HG03097 (cell line): ENCODE measurements at regions not wholly inside any gene's neighbourhood (a gene's known extent, or its start where the extent isn't known, plus 50 kb on each side); places are given as distances from the start of the nearest gene placed in this dataset.

ENCODE experiments used
- ATAC-seq: cut with Tn5 transposase; IDR thresholded peaks from one replicate; pipeline ENCODE4 v1.9.1; 2021; ENCODE audit not compliant: unreplicated experiment, low FRiP score

DNA sequence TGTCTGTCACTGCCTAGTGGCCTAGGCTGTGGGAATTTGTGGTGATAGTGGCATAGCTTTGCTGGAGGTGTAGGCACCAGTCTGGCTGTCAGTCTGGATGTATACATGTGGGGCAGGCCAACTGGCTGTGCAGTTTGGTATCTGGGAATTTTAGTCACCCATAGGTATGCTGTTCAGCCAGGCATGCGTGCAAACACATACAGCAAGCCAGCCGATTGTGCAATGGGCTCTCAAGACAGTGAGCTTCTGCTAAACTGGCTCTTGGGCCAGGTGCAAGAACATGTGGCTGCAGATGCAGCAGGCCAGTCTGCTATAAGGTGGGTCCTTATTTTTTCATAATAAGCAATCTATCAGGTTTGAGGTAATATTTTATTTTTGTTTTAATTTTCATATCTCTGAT, 87.1 kb upstream of the PLSCR5 start:
- ATAC-seq = no peak

DNA sequence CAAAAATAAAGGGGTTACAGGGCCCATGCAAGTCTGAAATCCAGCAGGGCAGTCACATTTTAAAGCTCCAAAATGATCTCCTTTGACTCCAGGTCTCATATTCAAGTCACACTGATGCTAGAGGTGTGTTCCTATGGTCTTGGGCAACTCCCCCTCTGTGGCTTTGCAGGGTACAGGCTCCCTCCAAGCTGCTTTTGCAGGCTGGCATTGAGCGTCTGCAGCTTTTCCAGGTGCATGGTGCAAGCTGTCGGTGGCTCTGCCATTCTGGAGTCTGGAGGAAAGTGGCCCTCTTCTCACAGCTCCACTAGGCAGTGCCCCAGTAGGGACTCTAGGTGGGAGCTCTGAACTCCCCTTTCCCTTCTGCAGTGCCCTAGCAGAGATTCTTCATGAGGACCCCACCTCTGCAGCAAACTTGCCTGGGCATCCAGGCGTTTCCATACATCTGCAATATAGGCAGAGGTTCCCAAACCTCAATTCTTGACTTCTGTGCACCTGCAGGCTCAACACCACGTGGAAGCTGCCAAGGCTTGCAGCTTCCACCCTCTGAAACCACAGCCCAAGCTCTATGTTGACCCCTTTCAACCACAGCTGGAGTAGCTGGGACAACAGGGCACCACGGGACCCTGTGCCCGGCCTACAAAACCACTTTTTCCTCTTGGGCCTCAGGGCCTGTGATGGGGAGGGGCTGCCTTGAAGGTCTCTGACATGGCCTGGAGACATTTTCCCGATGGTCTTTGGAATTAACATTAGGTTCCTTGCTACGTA, 80.1 kb upstream of the PLSCR5 start:
- ATAC-seq = no peak

DNA sequence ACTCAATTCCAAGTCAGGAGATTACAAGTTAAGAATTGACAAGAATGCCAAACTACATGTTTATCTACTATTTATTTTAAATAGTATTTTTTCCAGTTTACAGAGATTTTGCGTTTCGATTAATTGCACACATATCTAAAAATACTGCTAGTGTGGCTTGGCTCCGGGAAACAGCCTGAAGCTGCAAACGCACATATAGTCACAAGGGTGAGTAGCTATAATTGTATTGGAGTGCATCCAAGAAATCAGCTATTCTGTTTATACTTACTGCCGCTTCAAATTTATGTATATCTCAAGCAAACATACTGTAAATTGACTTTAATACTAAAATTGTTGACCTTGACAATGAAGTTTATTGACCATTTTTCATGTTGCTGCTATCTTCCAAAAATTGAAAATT, 77.0 kb upstream of the PLSCR5 start:
- no peak for ATAC-seq

DNA sequence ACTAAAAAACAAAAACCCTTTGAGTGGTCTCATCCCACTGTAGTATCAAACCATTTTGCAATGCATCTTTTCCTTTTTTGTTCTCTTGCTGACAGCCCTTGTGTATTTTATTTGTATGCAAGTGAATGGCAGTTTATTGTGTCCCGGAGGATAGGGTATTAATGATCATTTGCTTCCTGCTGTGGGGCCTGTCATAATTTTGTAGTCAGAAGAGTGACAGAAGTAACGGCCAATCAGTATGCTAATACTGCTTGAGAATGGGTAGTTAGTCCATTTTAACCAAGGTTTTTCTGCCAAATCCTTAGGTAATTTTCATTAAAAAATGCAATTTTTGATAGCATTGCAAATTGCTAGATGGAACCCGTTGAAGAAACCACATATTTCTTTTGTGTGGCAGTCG, 75.5 kb upstream of the PLSCR5 start:
- ATAC-seq = no peak

DNA sequence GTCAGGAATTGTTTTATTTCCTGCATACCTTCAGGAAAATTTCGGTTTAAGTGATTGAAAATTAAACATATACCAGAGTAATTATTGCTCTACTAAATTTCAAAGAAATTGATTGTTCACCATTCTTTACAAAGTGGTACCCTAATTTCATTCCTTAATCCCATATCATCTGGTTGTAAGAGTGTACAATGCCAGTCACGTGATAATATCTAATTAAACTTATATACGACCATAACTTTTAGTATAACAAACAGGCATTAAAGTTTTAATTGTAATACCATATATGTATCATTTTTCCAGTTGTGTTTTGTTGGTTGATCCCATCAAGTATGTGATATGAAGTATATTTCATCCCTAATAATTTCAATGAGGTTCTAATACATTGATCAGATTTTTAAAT, 74.8 kb upstream of the PLSCR5 start:
- no peak for ATAC-seq

DNA sequence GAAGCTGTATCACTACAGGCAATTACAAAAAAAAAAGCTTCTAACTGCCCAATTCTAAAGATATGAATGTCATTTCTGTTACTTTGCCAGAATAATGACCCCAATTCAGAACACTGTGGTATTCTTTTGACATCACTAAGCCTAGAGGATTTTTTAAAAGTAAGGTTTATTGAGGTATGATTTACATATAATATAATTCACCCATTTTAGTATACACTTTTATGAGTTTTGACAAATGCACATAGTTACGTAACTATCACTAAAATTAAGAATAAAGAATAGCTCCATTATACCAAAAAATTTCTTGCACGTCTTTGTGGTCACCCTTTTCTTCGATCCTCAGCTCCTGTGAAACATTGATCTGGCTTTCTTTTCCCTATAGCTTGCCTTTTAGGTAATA, 74.0 kb upstream of the PLSCR5 start:
- ATAC-seq = no peak

- no peak for ATAC-seq
Observed at GRCh38 chr3:146672941-146673340, 67.8 kb upstream of the PLSCR5 start.

DNA sequence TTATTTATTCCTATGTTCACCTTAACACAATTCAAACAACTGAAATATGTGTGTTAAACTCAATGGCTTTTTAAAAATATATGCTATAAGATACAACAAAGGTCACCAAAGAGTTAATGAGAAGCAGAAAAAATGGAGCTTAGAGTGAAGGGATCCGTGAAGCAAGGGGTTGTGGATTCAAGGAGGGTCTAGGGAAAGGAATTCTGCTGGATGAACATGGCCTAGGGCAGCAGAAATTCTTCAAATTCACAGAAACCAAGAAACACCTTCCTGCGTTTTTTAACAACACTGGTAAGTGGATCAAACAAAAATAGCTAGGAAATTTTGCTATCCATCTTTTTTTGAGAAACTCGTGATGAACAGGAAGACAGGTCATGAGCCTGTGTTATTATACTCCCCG, 59.3 kb upstream of the PLSCR5 start:
- ATAC-seq = no peak

DNA sequence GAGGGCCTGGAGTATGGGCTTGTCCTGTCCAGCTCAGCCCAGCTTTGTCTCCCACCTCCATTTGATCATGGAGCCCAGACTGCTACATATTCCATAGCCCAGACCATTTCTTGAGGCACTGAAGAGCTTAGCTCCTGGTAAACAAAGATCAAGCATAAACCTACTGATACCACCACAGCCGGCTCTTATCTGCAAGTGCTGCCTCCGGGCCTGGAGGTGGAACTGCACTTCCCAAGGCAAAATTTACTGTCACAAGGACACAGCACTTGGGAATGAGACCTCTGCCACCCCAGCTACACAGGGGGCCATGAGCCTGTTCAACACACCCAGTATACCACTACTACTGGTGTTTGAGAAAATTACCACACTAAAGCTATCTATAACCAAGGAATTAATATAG, 53.7 kb upstream of the PLSCR5 start:
- ATAC-seq = no peak

DNA sequence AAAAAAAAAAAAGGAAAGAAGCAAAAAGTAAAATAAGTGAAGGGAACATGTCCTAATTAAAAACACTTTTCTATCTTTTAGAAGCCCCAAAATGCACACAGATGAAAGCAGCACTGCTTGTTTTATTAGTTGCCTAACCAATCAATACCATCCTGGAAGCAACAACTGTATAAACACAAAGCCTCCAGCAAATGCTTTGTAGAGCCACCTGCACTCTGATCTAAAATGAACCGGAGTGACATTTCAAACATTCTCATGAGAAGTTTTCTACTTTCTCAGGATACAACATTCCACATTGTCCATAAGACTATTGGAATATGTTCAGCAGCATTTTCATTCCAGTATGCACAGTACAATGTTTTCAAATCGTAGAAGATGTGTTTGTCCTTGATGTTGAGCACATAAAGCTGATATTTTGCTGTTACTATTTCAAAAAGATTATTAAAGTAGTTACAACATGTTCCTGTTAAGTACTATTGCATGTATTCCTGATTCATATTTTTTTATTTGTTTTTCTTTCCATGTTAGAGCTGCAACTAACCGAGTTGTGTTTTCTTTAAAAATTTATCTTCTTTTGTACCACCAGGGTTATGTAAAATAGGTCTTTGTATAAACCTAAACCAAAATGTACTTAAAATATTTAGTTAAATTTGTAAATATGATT, 50.3 kb upstream of the PLSCR5 start:
- ATAC-seq = no peak
